ENCODE measurements at regions not wholly inside any gene's neighbourhood (a gene's known extent, or its start where the extent isn't known, plus 50 kb on each side); places are given as distances from the start of the nearest gene placed in this dataset.

GRCh38 chr1:22273686-22274681 lies 131.1 kb upstream of the WNT4 start:
- Histone ChIP-seq H3K4me3 (replicated peaks in 1 of 3; ENCODE audit: insufficient read depth in 1 of 3, low read depth in 1 of 3, low read length in 3 of 3) (no peak overlapping the region), H3K9me1 (replicated peaks; ENCODE audit: control insufficient read depth, extremely low read depth, insufficient read depth, low read length) (no peaks in the 10 kb centered on the region), H4K20me1 (replicated peaks; ENCODE audit: control insufficient read depth, extremely low read depth, insufficient read depth, low read length) (no peaks in the 10 kb centered on the region), H3K79me2 (ENCODE audit: control insufficient read depth, insufficient read depth, low read length) (no peaks in the 10 kb centered on the region), H3K27me3 (ENCODE audit: control insufficient read depth in 2 of 2, insufficient read depth in 2 of 2, low read length in 2 of 2) (peaks cover 0 to 5% of the 10 kb centered on the region in 2 experiments), H3K36me3 (ENCODE audit: control insufficient read depth in 2 of 2, extremely low read depth in 1 of 2, insufficient read depth in 2 of 2, low read length in 2 of 2) (no peaks in the 10 kb centered on the region), H2AFZ (ENCODE audit: low read depth, low read length) (peak overlapping the region; percentile 6), H3K4me1 (ENCODE audit: control insufficient read depth, extremely low read depth, insufficient read depth, low read length) (peaks cover 22% of the 10 kb centered on the region), H3K9me3 (replicated peaks; ENCODE audit: control insufficient read depth, insufficient read depth, low read length) (no peaks in the 10 kb centered on the region), H3K9ac (replicated peaks; ENCODE audit: extremely low read depth, insufficient read depth, low read length) (no peak overlapping the region), H3K27ac (ENCODE audit: insufficient read depth, low read depth, low read length) (peak overlapping the region; percentile 27), H3K4me2 (ENCODE audit: insufficient read depth, low read length) (peak overlapping the region; percentile 9)
- DNase-seq (ENCODE audit: low read depth, low spot score) (peak; percentile 59), FAIRE-seq (peak; percentile 89)
- intact Hi-C loops (cut with micrococcal nuclease) (loop anchor here (2.0 to 10.0 kb wide), 2 partner anchors 141 to 249 kb away; no protein-coding TSS in a partner anchor), dilution Hi-C loops (cut with MboI; ENCODE audit: extremely low pct_ligation_motif_present, low sequenced_read_pairs) (no loop called here)
- CTCF ChIA-PET: interaction anchor here (1.2 to 3.4 kb wide), 8 partner anchors 9 to 169 kb away, joined by 3 to 35 read pairs (median 4); no protein-coding TSS in a partner anchor
- POLR2A ChIA-PET: no interaction called here
- BruUV-seq (replicated peaks): no TSS peak
- TF ChIP-seq FOS (IDR thresholded peaks at IDR 0.05; ENCODE audit: borderline replicate concordance, insufficient read depth, low read length): peak; percentile 47
- peak; percentile 54 for TF ChIP-seq POLR2AphosphoS5 (IDR thresholded peaks at IDR 0.05; ENCODE audit: insufficient read depth, low read depth, low read length)
- TF ChIP-seq JUN (IDR thresholded peaks at IDR 0.05; ENCODE audit: borderline replicate concordance, insufficient read depth, insufficient read length, low read depth): no peak
- peak; percentile 66 for TF ChIP-seq GATA2 (IDR thresholded peaks at IDR 0.05; ENCODE audit: insufficient read depth, insufficient read length, low read depth, low read length)

GRCh38 chr1:22275167-22275566 lies 132.3 kb upstream of the WNT4 start:
- no peaks in the 10 kb centered on the region for H3K79me2 ChIP-seq (ENCODE audit: control insufficient read depth, insufficient read depth, low read length)
- H3K4me1 ChIP-seq (ENCODE audit: control insufficient read depth, extremely low read depth, insufficient read depth, low read length): peaks cover 22% of the 10 kb centered on the region
- no peaks in the 10 kb centered on the region for H3K9me3 ChIP-seq (replicated peaks; ENCODE audit: control insufficient read depth, insufficient read depth, low read length)
- POLR2A ChIA-PET: no interaction called here
- FAIRE-seq (no peak), DNase-seq (ENCODE audit: low read depth, low spot score) (no peak)
- dilution Hi-C loops (cut with MboI; ENCODE audit: extremely low pct_ligation_motif_present, low sequenced_read_pairs): no loop called here
- BruUV-seq (replicated peaks): no TSS peak
- CTCF ChIA-PET: interaction anchor here (0.9 to 3.4 kb wide), 13 partner anchors 8 to 177 kb away, joined by 3 to 35 read pairs (median 3); no protein-coding TSS in a partner anchor
- H3K4me2 ChIP-seq (ENCODE audit: insufficient read depth, low read length): no peak overlapping the region
- no peak overlapping the region for H3K27ac ChIP-seq (ENCODE audit: insufficient read depth, low read depth, low read length)
- H3K27me3 ChIP-seq (ENCODE audit: control insufficient read depth in 2 of 2, insufficient read depth in 2 of 2, low read length in 2 of 2): peaks cover 0 to 5% of the 10 kb centered on the region in 2 experiments
- intact Hi-C loops (cut with micrococcal nuclease): loop anchor here (2.0 to 10.0 kb wide), 2 partner anchors 142 to 250 kb away; no protein-coding TSS in a partner anchor
- H3K9me1 ChIP-seq (replicated peaks; ENCODE audit: control insufficient read depth, extremely low read depth, insufficient read depth, low read length): no peaks in the 10 kb centered on the region
- no peak overlapping the region for H3K4me3 ChIP-seq (replicated peaks in 1 of 3; ENCODE audit: insufficient read depth in 1 of 3, low read depth in 1 of 3, low read length in 3 of 3)
- H2AFZ ChIP-seq (ENCODE audit: low read depth, low read length): no peak overlapping the region
- no peak for TF ChIP-seq FOS (IDR thresholded peaks at IDR 0.05; ENCODE audit: borderline replicate concordance, insufficient read depth, low read length)
- TF ChIP-seq POLR2A (IDR thresholded peaks at IDR 0.05; ENCODE audit: low read depth, low read length): no peak
- TF ChIP-seq GATA2 (IDR thresholded peaks at IDR 0.05; ENCODE audit: insufficient read depth, insufficient read length, low read depth, low read length): no peak
- no peak for TF ChIP-seq CTCF (IDR thresholded peaks at IDR 0.05; ENCODE audit: extremely low read depth in 1 of 2, insufficient read depth in 1 of 2, low read depth in 1 of 2, low read length in 2 of 2)
- TF ChIP-seq MYC (IDR thresholded peaks at IDR 0.05; ENCODE audit: low read depth, low read length): no peak
- TF ChIP-seq MAX (IDR thresholded peaks at IDR 0.05; ENCODE audit: insufficient read depth, insufficient read length): no peak
- TF ChIP-seq EZH2 (IDR thresholded peaks at IDR 0.05; ENCODE audit: borderline replicate concordance, low read depth, low read length, severe bottlenecking): no peak
- no peak for TF ChIP-seq POLR2AphosphoS5 (IDR thresholded peaks at IDR 0.05; ENCODE audit: insufficient read depth, low read depth, low read length)
- no peak for TF ChIP-seq JUN (IDR thresholded peaks at IDR 0.05; ENCODE audit: borderline replicate concordance, insufficient read depth, insufficient read length, low read depth)
- H3K36me3 ChIP-seq (ENCODE audit: control insufficient read depth in 2 of 2, extremely low read depth in 1 of 2, insufficient read depth in 2 of 2, low read length in 2 of 2): no peaks in the 10 kb centered on the region
- H4K20me1 ChIP-seq (replicated peaks; ENCODE audit: control insufficient read depth, extremely low read depth, insufficient read depth, low read length): no peaks in the 10 kb centered on the region
- H3K9ac ChIP-seq (replicated peaks; ENCODE audit: extremely low read depth, insufficient read depth, low read length): no peak overlapping the region

Measured in endothelial cell of umbilical vein (primary cell).